Lung (tissue), 11 donors: ENCODE measurements at regions not wholly inside any gene's neighbourhood (a gene's known extent, or its start where the extent isn't known, plus 50 kb on each side); places are given as distances from the start of the nearest gene placed in this dataset.

Experiments
- ATAC-seq: fragments of 200-7000 bp; cut with Tn5 transposase; one replicate; pipeline ENCODE4 v1.9.1; 2020; ENCODE audit warnings: moderate number of reproducible peaks; ENCODE audit not compliant: insufficient read depth, low FRiP score
- DNase-seq, 3 donors: peaks; one replicate each; pipeline ENCODE4 v3.0.0-alpha.2; 2013 to 2017
- H3K27ac ChIP-seq, 2 donors: one replicate each; pipeline ENCODE4 v1.5.1; 2013; ENCODE audit warnings: mild to moderate bottlenecking in 2 of 2, moderate library complexity in 2 of 2, control low read depth in 1 of 2, inconsistent platforms in 1 of 2, low read depth in 1 of 2, low read length in 1 of 2
- H3K27me3 ChIP-seq, 3 donors: one replicate each; pipeline ENCODE4 v1.5.1; 2013; ENCODE audit warnings: low read length in 2 of 3; ENCODE audit not compliant: control insufficient read depth in 3 of 3, insufficient read depth in 3 of 3
- H3K36me3 ChIP-seq, 4 donors: one replicate each; pipeline ENCODE4 v1.5.1; 2013; ENCODE audit warnings: low read length in 4 of 4, mild to moderate bottlenecking in 1 of 4, moderate library complexity in 1 of 4; ENCODE audit not compliant: control insufficient read depth in 4 of 4, insufficient read depth in 4 of 4
- H3K4me1 ChIP-seq, 5 donors: one replicate each; pipeline ENCODE4 v1.5.1; 2013; ENCODE audit warnings: low read length in 5 of 5, mild to moderate bottlenecking in 2 of 5, moderate library complexity in 1 of 5; ENCODE audit not compliant: control insufficient read depth in 5 of 5, insufficient read depth in 5 of 5
- H3K4me3 ChIP-seq: one replicate; pipeline ENCODE4 v1.5.1; 2013; ENCODE audit warnings: mild to moderate bottlenecking, control low read depth, moderate library complexity
- H3K9ac ChIP-seq, 2 donors: one replicate each; pipeline ENCODE4 v1.5.1; 2013; ENCODE audit warnings: low read length in 2 of 2, control low read depth in 1 of 2; ENCODE audit not compliant: insufficient read depth in 1 of 2
- H3K9me3 ChIP-seq, 4 donors: one replicate each; pipeline ENCODE4 v1.5.1; 2013; ENCODE audit warnings: low read length in 3 of 4, mild to moderate bottlenecking in 1 of 4, moderate library complexity in 1 of 4; ENCODE audit not compliant: control insufficient read depth in 4 of 4, insufficient read depth in 3 of 4
- WGBS, 2 donors: extraction: QIAGEN DNeasy Blood & Tissue Kit; methylation state at CpG; one replicate each; pipeline ENCODE4 v1.1.7; 2013; 5-methylcytosine and 5-hydroxymethylcytosine counted together
- TF ChIP-seq, protein P1 (sequence below): IDR thresholded peaks from 2 replicates; pipeline ENCODE4 v1.5.1; 2012; ENCODE audit warnings: mild to moderate bottlenecking; ENCODE audit errors: control extremely low read depth, extremely low read depth
- donor health status: control.
- donor health status: control.
- donor health status: Bipolar disorder and iron deficiency.
- donor health status: healthy.
- donor health status: DM: yes; HTN: yes; CAD: no.

DNA sequence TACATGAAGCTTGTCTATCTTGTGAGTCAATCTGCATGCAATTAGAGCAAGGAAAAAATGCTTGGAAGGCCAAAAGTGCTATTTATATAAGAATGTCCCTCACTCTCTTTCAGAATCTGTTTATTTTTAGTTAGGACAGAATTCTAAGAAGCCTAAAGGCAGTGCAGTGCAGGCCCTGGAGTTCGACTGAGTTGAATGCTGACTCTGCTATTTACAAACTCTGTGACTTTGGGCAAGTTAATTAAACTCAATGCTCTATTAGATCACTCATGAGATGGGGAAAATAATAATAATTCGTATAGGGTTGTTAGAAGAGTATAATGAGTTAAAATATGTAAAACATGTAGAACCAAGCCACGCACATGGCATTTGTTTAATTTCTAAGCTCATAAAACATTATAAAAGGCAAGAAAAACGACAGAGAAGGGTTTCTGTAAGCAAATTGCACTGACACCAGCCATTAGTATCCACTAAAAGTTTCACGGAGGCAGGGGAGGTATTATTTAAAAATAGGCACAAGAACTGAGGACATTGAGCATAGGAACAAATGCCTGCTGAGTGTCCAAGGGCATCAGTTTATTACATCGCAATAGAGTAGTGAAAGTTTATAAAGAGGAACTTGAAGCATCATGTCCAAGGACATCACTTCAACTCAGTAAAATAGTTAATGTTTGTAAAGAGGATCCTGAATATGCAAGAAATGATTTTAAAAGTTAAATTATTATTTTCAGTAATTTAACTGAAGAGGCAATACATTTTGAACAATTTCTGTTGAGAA lies 115.0 kb upstream of the INPP4B start:
- DNase-seq (no peak), ATAC-seq (no peak)
- H3K27ac ChIP-seq = no peak overlapping the region
- no peak overlapping the region for H3K9ac ChIP-seq
- no peaks in the 10 kb centered on the region for H3K36me3 ChIP-seq
- no peaks in the 10 kb centered on the region for H3K27me3 ChIP-seq
- no peak overlapping the region for H3K4me3 ChIP-seq
- H3K4me1 ChIP-seq = peaks cover 0 to 11% (median 5%) of the 10 kb centered on the region in 5 donors
- WGBS, 2 donors = 63 to 70% methylated on average over 6 of the region's 6 CpGs
- TF ChIP-seq, protein P1, sequence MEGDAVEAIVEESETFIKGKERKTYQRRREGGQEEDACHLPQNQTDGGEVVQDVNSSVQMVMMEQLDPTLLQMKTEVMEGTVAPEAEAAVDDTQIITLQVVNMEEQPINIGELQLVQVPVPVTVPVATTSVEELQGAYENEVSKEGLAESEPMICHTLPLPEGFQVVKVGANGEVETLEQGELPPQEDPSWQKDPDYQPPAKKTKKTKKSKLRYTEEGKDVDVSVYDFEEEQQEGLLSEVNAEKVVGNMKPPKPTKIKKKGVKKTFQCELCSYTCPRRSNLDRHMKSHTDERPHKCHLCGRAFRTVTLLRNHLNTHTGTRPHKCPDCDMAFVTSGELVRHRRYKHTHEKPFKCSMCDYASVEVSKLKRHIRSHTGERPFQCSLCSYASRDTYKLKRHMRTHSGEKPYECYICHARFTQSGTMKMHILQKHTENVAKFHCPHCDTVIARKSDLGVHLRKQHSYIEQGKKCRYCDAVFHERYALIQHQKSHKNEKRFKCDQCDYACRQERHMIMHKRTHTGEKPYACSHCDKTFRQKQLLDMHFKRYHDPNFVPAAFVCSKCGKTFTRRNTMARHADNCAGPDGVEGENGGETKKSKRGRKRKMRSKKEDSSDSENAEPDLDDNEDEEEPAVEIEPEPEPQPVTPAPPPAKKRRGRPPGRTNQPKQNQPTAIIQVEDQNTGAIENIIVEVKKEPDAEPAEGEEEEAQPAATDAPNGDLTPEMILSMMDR = no peak
- H3K9me3 ChIP-seq = no peaks in the 10 kb centered on the region

DNA sequence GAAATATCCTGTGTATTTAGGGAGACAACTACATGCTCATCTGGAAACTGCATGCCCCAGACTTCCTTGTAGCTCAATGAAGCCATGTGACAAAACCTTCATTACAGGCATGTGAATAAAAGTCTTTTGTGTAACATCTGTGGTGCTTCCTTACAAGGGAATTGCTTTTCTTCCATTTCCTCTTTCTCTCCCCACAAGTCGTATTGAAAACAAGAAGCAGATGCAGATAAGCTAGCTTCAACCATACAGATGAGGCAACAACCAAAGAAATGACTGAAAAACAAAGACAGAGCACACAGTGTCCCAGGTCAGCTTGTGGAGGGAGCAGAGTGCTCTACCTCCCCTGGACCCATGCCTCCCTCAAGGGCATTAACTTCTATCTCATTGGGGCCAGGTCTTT lies 115.8 kb upstream of the INPP4B start:
- Histone ChIP-seq H3K4me1 (peaks cover 0 to 11% (median 5%) of the 10 kb centered on the region in 5 donors), H3K27ac (no peak overlapping the region), H3K9ac (no peak overlapping the region), H3K9me3 (no peaks in the 10 kb centered on the region), H3K36me3 (no peaks in the 10 kb centered on the region), H3K4me3 (no peak overlapping the region), H3K27me3 (no peaks in the 10 kb centered on the region)
- DNase-seq = no peak
- TF ChIP-seq, protein P1 = no peak
- no peak for ATAC-seq
- 11 to 26% methylated on average over 1 of the region's 1 CpG for WGBS, 2 donors

DNA sequence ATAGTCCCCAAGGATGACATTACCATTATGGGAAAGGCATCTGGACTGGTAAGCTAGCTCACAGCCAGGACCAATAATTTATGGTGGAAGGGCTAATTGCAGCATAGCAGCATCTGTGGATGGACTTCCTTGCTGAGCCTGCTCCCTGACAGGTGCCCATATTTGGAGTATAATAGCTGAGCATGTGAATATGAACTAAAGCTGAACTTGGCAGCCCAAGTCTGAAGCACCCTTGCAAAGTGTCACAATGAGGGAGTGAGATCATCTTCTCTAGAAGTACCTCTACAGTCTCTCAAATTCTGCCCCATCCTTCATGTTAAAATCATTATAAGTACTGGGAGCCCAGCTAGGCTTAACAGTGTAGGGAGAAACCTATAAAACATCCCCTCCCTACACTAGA lies 128.2 kb upstream of the INPP4B start:
- Histone ChIP-seq H3K4me1 (no peaks in the 10 kb centered on the region), H3K27ac (no peak overlapping the region), H3K36me3 (no peaks in the 10 kb centered on the region), H3K9me3 (no peaks in the 10 kb centered on the region), H3K4me3 (no peak overlapping the region), H3K27me3 (no peaks in the 10 kb centered on the region), H3K9ac (no peak overlapping the region)
- TF ChIP-seq, protein P1 = no peak
- DNase-seq = no peak
- ATAC-seq = no peak

DNA sequence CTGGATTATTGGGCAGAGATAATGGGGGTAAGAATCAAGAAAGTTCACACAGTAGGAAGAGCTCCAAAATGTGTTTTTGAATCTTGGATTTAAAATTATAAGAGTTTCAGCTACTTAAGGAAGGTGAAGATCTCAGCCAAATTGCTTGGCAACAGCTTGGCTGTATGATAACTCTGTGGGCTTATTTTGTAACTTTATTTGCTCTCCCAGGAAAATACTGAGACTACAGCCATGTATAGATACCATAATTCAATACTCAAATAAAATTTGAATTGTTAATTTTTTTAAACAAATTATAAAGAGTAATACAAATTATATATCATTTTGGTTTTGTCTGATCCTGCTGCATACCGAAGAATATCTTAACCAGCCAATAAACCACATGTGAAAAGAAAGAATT lies 129.5 kb upstream of the INPP4B start:
- Histone ChIP-seq H3K4me1 (no peaks in the 10 kb centered on the region), H3K9ac (no peak overlapping the region), H3K9me3 (no peaks in the 10 kb centered on the region), H3K27me3 (no peaks in the 10 kb centered on the region), H3K36me3 (no peaks in the 10 kb centered on the region), H3K4me3 (no peak overlapping the region), H3K27ac (no peak overlapping the region)
- ATAC-seq = no peak
- DNase-seq = peak in 1 of 3 donors; percentile 27
- TF ChIP-seq, protein P1 = no peak
- 52 to 88% methylated on average over 1 of the region's 1 CpG for WGBS, 2 donors
